ENCODE measurements at regions not wholly inside any gene's neighbourhood (a gene's known extent, or its start where the extent isn't known, plus 50 kb on each side); places are given as distances from the start of the nearest gene placed in this dataset.

- TF ChIP-seq CTCF (IDR thresholded peaks at IDR 0.05), result no peak
- no peak for TF ChIP-seq POLR2A (IDR thresholded peaks at IDR 0.05)
- no peak for TF ChIP-seq POLR2AphosphoS5 (IDR thresholded peaks at IDR 0.05)
- TF ChIP-seq EP300 (IDR thresholded peaks at IDR 0.05; ENCODE audit: low read depth), result no peak
Observed at GRCh38 chr17:77849239-77849638, 109.3 kb upstream of the TNRC6C start.

Measured in transverse colon (tissue), 4 donors.